BJ (cell line): ENCODE measurements at regions not wholly inside any gene's neighbourhood (a gene's known extent, or its start where the extent isn't known, plus 50 kb on each side); places are given as distances from the start of the nearest gene placed in this dataset.
A peak's percentile ranks its signal among the peaks of the same experiment; 100 is the strongest.

Experiments
- CTCF ChIA-PET: fragments of 350-600 bp; formaldehyde crosslinking; extraction: SDS; loops from one replicate; lab custom pipeline; 2021; ENCODE audit warnings: antibody characterized with exemption, inconsistent platforms; lab: Yijun Ruan, JAX
- POLR2A ChIA-PET: fragments of 300-600 bp; sonication (Branson Sonifier 250); formaldehyde crosslinking; extraction: SDS; loops from one replicate; lab custom pipeline; 2021; ENCODE audit warnings: antibody characterized with exemption; lab: Charles Lee
- DNase-seq: peaks from one replicate; pipeline ENCODE4 v3.0.0-alpha.2; 2011; ENCODE audit warnings: low read depth
- H3K27me3 ChIP-seq: 2 replicates; pipeline ENCODE4 v1.6.0; 2011; ENCODE audit warnings: low read length; ENCODE audit not compliant: control insufficient read depth, insufficient read depth
- H3K36me3 ChIP-seq: 2 replicates; pipeline ENCODE4 v1.5.1; 2011; ENCODE audit warnings: low read length; ENCODE audit not compliant: control insufficient read depth, insufficient read depth
- H3K4me3 ChIP-seq: 2 replicates; pipeline ENCODE4 v1.5.1; 2011; ENCODE audit warnings: low read depth, mild to moderate bottlenecking, control low read depth, low read length
- TF ChIP-seq, protein P1 (sequence below): IDR thresholded peaks from 2 replicates; pipeline ENCODE4 v1.5.1; 2011; ENCODE audit warnings: low read depth, mild to moderate bottlenecking, control low read depth, inconsistent platforms, low read length, moderate library complexity; ENCODE audit not compliant: insufficient read depth

DNA sequence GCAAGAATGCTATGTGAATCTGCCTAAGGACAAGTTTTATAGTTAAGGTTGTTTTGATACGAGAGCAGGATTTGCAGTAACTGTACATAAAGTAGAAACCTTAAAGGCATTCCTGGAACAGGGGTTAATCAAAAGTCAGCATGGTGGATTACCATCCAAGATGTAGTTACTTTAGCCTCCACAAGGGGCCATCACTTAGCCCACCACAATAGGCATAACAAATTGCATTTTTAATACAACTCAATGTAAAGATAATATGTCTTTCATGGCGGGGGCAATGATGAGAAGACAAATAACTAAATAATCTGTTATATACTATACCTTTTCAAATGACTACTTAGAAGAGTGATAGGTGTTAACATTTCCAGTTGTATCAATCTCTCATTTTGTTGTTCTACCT is 611.2 kb upstream of the ADGRL4 start:
- ChIA-PET CTCF (no interaction called here), POLR2A (no interaction called here)
- H3K36me3 ChIP-seq: no peaks in the 10 kb centered on the region
- no peak for DNase-seq
- TF ChIP-seq, protein P1, sequence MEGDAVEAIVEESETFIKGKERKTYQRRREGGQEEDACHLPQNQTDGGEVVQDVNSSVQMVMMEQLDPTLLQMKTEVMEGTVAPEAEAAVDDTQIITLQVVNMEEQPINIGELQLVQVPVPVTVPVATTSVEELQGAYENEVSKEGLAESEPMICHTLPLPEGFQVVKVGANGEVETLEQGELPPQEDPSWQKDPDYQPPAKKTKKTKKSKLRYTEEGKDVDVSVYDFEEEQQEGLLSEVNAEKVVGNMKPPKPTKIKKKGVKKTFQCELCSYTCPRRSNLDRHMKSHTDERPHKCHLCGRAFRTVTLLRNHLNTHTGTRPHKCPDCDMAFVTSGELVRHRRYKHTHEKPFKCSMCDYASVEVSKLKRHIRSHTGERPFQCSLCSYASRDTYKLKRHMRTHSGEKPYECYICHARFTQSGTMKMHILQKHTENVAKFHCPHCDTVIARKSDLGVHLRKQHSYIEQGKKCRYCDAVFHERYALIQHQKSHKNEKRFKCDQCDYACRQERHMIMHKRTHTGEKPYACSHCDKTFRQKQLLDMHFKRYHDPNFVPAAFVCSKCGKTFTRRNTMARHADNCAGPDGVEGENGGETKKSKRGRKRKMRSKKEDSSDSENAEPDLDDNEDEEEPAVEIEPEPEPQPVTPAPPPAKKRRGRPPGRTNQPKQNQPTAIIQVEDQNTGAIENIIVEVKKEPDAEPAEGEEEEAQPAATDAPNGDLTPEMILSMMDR: peak; percentile 31
- no peaks in the 10 kb centered on the region for H3K27me3 ChIP-seq
- H3K4me3 ChIP-seq: no peak overlapping the region

DNA sequence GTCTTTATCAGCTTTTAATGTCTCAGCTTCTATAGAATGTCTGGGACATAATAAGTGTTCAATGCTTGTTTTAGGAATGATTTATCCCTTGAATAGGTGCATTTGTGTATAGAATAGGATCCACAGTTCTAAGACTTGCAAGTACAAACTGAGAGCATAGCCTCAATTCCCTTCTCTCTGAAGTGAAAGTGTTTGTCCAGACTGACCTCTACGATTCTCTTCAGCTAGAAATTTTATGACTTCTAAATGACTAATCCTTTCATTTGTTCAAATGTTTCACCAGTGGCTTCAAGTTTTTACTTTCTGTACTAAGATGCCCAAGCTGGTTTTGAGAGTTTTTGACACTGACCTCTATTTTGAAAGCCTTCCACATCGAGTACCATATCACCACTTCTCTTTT is 608.2 kb upstream of the ADGRL4 start:
- CTCF ChIA-PET: interaction anchor here (0.6 kb wide), 1 partner anchor 284 kb away, joined by 3 read pairs; no protein-coding TSS in a partner anchor
- TF ChIP-seq, protein P1: no peak
- Histone ChIP-seq H3K36me3 (no peaks in the 10 kb centered on the region), H3K4me3 (no peak overlapping the region), H3K27me3 (no peaks in the 10 kb centered on the region)
- DNase-seq: no peak
- POLR2A ChIA-PET: interaction anchor here (0.6 kb wide), 1 partner anchor 17 kb away, joined by 4 read pairs; no protein-coding TSS in a partner anchor

DNA sequence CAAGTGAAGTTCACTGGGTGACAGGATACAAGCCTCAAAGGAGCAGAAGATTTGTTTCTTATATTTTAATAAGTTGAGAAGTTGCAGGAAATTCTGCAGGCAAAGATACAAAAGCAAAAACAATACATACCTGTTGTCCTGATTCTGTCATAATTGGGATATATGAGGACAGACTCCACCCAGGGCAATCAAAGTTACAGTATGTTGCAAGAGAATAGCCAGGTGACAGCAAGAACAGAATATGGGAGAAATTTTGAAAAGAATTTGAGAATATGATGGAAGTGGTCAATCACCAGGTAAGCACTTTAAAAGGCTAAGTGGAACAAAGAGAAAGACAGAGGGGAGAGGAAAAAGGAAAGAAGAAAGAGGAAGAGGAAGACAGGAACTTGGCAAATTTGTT is 607.6 kb upstream of the ADGRL4 start:
- no peak for DNase-seq
- POLR2A ChIA-PET: interaction anchor here (0.6 kb wide), 1 partner anchor 17 kb away, joined by 4 read pairs; no protein-coding TSS in a partner anchor
- Histone ChIP-seq H3K27me3 (no peaks in the 10 kb centered on the region), H3K4me3 (no peak overlapping the region), H3K36me3 (no peaks in the 10 kb centered on the region)
- CTCF ChIA-PET: interaction anchor here (0.6 kb wide), 1 partner anchor 285 kb away, joined by 3 read pairs; no protein-coding TSS in a partner anchor
- TF ChIP-seq, protein P1: no peak

DNA sequence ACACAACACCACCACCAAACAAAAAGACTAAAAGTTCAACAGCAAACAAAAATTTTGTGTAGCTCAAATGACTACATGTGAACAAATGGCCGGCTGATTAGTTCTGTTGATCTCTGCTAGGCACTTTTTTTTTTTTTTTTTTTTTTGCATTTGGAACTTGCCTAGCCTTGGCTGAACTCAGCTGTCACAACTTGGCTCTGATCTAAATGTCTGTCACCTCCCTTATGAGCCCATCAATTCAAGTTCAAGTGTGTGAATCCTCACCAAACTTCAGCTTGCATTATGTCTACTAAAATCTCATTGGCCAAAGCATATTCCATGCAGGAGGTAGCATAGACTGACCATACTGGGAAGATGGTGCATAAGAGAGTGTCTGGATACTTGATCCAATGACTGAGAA is 606.5 kb upstream of the ADGRL4 start:
- H3K4me3 ChIP-seq: no peak overlapping the region
- no peak for DNase-seq
- CTCF ChIA-PET: interaction anchor here (1.5 kb wide), 1 partner anchor 9 kb away, joined by 4 read pairs; no protein-coding TSS in a partner anchor
- TF ChIP-seq, protein P1: no peak
- H3K36me3 ChIP-seq: no peaks in the 10 kb centered on the region
- POLR2A ChIA-PET: no interaction called here
- no peaks in the 10 kb centered on the region for H3K27me3 ChIP-seq

DNA sequence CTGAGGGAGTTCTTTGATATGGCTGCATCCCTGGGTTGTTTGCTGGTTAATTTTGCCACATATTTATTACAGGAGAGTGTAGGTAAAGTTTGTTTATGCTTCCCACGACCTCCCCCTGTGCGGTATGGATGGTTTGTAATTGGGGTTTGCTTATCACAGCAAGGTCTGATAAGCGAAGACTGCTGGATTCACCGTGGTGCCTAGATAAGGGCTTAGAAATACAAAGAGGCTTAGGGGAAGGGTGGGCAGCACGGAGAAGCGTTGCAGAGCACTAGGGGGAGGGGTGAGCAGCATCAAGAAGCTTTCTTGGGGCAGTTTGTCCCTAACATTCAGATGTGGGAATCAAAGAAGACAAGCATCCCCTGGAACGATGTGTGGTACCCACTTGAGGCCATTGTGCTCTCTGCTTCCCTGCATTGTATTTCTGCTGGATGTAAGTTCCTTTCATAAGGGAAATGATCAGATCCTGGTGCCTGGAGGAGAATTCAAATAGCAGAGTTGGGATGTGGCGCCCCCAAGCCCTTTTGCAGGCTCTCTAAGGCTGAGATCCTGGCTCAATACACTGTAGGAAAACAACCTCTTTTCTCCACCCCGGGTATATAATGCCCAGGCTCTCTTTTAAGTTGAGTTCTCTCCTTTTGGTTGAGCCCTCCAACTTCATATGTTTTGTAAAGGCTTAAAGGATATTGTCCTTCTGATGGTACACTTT is 598.1 kb upstream of the ADGRL4 start:
- DNase-seq: no peak
- ChIA-PET CTCF (interaction anchor here (0.5 kb wide), 1 partner anchor 1518 kb away, joined by 3 read pairs; no protein-coding TSS in a partner anchor), POLR2A (interaction anchor here (0.5 kb wide), 1 partner anchor 8 kb away, joined by 3 read pairs; no protein-coding TSS in a partner anchor)
- no peaks in the 10 kb centered on the region for H3K27me3 ChIP-seq
- H3K36me3 ChIP-seq: no peaks in the 10 kb centered on the region
- H3K4me3 ChIP-seq: no peak overlapping the region
- TF ChIP-seq, protein P1: no peak
